GM23248 (cell line): ENCODE measurements at regions not wholly inside any gene's neighbourhood (a gene's known extent, or its start where the extent isn't known, plus 50 kb on each side); places are given as distances from the start of the nearest gene placed in this dataset.

Source experiments
- EZH2 ChIP-seq: fragments of 200-600 bp; sonication (generic); IDR thresholded peaks from 2 replicates; pipeline ENCODE4 v1.6.1; 2018; ENCODE audit warnings: antibody characterized with exemption, mild to moderate bottlenecking; ENCODE audit not compliant: insufficient read depth, poor library complexity, severe bottlenecking
- EZH2phosphoT487 ChIP-seq: fragments of 200-600 bp; sonication (generic); IDR thresholded peaks from 2 replicates; pipeline ENCODE4 v1.6.1; 2018; ENCODE audit warnings: antibody characterized with exemption, moderate library complexity, mild to moderate bottlenecking, low read depth; ENCODE audit not compliant: insufficient read depth

DNA sequence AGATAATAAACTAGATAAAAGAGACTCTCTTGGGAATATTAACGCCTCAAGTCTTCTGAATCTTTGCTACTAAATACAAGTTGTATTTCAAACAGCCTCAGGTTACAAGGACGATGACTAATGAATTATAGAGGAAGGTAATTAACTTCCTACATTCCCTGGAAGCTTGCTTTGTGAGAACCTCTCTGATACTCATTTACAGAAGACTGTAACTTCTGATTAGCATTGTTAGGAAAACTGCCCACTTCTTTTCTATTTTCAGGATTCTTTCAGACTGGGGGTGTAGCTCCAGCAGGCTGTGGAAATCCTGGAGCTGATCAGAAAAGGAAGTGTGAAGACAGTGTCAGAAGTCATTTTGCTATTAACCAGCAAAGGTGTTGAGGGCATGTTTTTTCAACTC lies 316.7 kb upstream of the NPSR1 start:
- TF ChIP-seq EZH2 (no peak), EZH2phosphoT487 (no peak)
